WI38 (cell line): ENCODE measurements at regions not wholly inside any gene's neighbourhood (a gene's known extent, or its start where the extent isn't known, plus 50 kb on each side); places are given as distances from the start of the nearest gene placed in this dataset.
"Not testable (repeated sequence)": the region's sequence is repeated elsewhere in the genome, so short reads cannot be mapped to it uniquely, and the experiment has no call there.

Experiments used
- H3K4me3 ChIP-seq: 2 replicates; pipeline ENCODE4 v1.5.1; 2011; ENCODE audit warnings: low read depth, mild to moderate bottlenecking, control low read depth, low read length
- CTCF ChIP-seq: IDR thresholded peaks from 2 replicates; pipeline ENCODE4 v1.5.1; 2012; ENCODE audit warnings: low read depth, mild to moderate bottlenecking, control low read depth, low read length

- no peak for TF ChIP-seq CTCF
- H3K4me3 ChIP-seq = no peak overlapping the region
Observed at GRCh38 chr2:195151711-195152110, 505.3 kb upstream of the SLC39A10 start.

GRCh38 chr2:195150819-195151218, 506.2 kb upstream of the SLC39A10 start:
- TF ChIP-seq CTCF = no peak
- no peak overlapping the region for H3K4me3 ChIP-seq

DNA sequence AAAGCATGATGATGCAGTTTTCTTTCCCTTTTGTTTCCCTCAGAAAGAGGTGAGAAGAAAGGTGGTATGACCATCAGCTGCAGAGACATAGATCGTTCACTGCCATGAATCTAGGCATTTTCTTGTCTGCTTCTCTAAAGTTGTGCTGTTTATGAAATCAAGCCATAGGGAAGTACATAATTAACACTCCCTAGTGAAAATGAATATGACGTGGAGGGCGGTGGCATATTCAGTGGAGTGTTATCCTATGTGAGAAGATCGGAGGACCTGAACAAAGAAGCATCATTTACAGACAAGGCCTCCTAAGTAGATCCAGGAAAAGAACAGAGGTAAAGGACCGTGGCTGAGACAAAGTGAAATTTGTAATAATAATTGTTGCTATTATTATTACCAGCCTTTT, 509.0 kb upstream of the SLC39A10 start:
- no peak for TF ChIP-seq CTCF

DNA sequence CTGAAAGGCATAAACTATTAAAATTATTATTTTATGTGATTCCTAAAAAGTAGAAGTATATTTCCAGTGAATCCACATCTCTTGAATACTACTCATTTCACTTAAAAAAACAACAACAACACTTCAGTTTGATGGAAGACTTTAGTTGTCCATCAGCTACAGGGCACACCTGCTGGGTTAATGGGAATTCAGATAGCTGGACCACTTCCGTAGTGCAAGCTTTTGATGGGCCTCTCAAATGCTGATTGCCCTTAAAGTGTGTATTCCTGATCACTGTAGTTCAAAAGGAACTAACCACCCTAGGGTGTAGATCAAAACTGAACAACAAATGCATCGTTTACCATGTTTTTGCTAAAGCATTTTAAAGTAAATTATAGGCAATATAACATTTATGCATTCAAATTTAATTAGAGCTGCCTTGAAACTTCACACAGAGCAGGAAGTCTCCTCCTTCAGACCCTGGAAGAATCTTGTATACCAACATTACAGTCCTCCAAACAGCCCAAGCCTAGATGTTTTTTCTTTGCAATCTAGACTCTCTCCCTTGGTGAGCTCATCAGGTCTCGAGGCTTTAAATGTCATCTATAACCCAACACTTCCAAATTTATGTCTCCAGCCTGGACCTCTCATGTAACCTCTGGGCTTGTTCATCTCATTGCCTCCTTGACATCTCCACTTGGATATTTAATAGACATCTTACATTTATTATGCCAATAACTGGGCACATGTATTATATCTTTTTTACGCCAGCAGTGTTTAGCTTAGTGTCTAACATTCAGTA, 510.1 kb upstream of the SLC39A10 start:
- TF ChIP-seq CTCF = no peak
- no peak overlapping the region for H3K4me3 ChIP-seq

More for the DNA sequence above, 509.0 kb upstream of the SLC39A10 start:
- no peak overlapping the region for H3K4me3 ChIP-seq

DNA sequence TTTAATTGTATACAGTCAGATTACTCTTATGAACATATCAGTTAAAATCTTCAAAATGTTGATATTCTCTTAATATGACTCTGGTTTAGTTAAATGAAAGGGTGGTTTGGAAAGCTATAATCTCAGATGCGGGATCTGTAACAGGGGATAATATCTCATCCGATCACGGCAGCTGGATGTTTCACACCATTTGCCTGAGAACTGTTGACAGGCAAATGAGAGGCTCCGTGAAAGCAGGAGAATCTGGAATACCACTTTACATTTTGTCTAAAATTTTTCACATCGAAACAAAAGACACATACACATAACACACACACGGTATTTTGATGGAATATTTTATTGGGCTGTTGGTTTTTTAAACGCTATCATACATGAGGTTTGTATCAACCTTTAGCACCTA, 518.6 kb upstream of the SLC39A10 start:
- no peak overlapping the region for H3K4me3 ChIP-seq
- no peak for TF ChIP-seq CTCF

DNA sequence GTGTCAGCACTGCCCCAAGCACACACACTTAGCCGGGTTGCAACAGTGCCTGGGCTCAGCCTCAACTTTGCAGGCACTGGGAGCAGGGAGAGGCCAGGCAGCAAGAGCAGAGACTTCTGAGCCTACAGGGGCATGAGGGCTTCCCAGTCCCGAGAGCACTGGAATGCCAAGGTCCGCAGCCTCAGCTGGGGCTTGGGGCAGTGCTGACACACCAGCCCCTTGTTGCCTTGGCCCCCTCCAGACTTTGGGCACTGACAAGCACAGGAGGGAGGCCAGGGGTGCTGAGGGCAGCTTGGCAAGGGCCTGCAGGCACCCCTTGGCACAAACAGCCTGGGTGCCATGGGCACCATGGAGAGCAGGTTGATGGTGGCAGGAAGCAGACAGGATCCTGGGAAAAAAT, 531.1 kb upstream of the SLC39A10 start:
- H3K4me3 ChIP-seq = not testable (repeated sequence)

GRCh38 chr2:195124391-195125079, 532.5 kb upstream of the SLC39A10 start:
- no peak overlapping the region for H3K4me3 ChIP-seq
- no peak for TF ChIP-seq CTCF

DNA sequence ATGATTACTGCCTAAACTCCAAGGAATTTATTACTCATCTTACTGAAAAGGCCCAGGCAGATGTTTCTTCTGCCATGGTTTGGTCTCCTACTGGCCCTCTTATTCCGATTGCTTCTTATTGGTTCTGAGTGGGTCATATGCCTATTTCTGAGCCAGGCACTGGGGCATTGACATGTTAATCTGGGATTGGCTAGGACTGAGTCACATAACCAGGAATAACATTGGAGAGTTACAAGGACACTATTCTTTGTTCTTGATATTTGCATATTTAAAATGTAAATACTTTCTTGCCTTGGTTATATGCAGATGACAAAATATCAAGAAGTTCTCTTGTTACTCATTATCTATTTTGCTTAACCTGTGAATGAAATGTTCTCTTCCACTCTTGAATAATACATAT, 534.4 kb upstream of the SLC39A10 start:
- TF ChIP-seq CTCF = no peak
- no peak overlapping the region for H3K4me3 ChIP-seq
